ENCODE measurements at regions not wholly inside any gene's neighbourhood (a gene's known extent, or its start where the extent isn't known, plus 50 kb on each side); places are given as distances from the start of the nearest gene placed in this dataset.
"Not testable (repeated sequence)": the region's sequence is repeated elsewhere in the genome, so short reads cannot be mapped to it uniquely, and the experiment has no call there.

DNA sequence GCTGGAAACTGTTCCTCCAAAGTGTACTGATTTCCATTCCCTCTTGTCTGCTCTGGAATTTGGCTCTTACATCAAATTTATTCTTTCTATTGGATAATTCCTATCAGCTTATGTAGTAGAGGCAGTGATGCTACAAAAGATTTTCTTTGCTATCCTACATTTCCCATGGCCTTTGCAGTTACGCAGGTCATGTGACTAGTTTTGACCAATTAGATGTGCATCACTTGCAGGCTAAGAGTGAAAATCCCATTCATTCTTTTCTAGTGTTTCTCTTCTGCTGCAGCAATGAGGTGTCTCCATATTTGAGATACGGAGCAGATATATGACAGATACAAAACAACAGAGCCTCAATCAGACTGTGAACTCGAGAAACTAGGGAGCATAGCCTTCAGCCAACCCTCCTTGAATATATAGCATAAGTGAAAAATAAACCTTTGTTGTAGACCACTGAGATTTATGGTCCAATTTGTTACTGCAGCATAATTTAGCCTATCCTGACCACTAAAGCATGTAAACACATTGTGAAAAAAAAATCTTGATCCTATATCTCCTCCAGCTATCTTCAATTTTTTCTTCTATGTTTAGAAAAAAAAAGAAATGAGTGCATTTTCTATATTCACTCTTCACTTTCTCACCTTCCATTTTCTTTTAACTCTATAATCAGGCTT is 102.0 kb downstream of the HNMT start:
- no peak overlapping the region for H3K27ac ChIP-seq
- no peaks in the 10 kb centered on the region for H3K27me3 ChIP-seq
- no peaks in the 10 kb centered on the region for H3K36me3 ChIP-seq
- no peak for DNase-seq
- intact Hi-C loops (cut with DNase I; ENCODE audit: low total_unique reads), result no loop called here
- no peaks in the 10 kb centered on the region for H3K9me3 ChIP-seq
- TF ChIP-seq, protein P1, sequence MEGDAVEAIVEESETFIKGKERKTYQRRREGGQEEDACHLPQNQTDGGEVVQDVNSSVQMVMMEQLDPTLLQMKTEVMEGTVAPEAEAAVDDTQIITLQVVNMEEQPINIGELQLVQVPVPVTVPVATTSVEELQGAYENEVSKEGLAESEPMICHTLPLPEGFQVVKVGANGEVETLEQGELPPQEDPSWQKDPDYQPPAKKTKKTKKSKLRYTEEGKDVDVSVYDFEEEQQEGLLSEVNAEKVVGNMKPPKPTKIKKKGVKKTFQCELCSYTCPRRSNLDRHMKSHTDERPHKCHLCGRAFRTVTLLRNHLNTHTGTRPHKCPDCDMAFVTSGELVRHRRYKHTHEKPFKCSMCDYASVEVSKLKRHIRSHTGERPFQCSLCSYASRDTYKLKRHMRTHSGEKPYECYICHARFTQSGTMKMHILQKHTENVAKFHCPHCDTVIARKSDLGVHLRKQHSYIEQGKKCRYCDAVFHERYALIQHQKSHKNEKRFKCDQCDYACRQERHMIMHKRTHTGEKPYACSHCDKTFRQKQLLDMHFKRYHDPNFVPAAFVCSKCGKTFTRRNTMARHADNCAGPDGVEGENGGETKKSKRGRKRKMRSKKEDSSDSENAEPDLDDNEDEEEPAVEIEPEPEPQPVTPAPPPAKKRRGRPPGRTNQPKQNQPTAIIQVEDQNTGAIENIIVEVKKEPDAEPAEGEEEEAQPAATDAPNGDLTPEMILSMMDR (IDR thresholded peaks at IDR 0.05), result no peak
- no peak for TF ChIP-seq POLR2A (IDR thresholded peaks at IDR 0.05)
- H3K4me3 ChIP-seq, result no peak overlapping the region
- H3K4me1 ChIP-seq, result no peaks in the 10 kb centered on the region

DNA sequence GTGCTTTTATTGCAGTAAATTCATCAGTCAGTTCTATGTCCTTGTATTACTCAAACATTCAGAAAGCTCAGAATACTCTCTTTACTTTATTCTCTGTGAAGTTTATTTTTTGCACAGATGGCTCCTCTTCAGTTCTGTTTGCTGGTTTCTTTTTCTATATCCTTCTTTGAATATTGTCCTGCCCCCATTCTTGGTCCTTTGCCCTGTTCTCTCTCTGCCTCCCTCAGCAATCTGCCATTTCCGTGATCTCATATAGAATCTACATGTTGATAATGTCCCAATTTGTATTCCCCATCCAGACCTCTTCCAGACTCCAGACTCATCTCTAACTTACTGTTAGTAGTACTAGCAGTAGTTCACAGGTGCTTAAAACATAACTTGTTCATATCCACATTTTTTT is 102.6 kb downstream of the HNMT start:
- Histone ChIP-seq H3K9me3 (no peaks in the 10 kb centered on the region), H3K27me3 (no peaks in the 10 kb centered on the region), H3K4me3 (no peak overlapping the region), H3K27ac (no peak overlapping the region), H3K36me3 (no peaks in the 10 kb centered on the region), H3K4me1 (no peaks in the 10 kb centered on the region)
- DNase-seq, result no peak
- intact Hi-C loops (cut with DNase I; ENCODE audit: low total_unique reads), result no loop called here
- TF ChIP-seq POLR2A (IDR thresholded peaks at IDR 0.05), result no peak
- TF ChIP-seq, protein P1 (IDR thresholded peaks at IDR 0.05), result no peak

DNA sequence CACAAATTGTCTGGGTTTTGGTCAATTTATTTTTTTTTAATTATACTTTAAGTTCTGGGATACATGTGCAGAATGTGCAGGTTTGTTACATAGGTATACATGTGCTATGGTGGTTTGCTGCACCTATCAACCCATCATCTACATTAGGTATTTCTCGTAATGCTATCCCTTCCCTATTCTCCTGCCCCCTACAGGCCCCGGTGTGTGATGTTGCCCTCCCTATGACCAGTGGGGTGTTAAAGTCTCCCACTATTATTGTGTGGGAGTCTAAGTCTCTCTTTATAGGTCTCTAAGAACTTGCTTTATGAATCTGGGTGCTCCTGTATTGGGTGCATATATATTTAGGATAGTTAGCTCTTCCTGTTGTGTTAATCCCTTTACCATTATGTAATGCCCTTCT is 104.4 kb downstream of the HNMT start:
- DNase-seq; intact Hi-C loops (cut with DNase I; ENCODE audit: low total_unique reads): not testable (repeated sequence)

DNA sequence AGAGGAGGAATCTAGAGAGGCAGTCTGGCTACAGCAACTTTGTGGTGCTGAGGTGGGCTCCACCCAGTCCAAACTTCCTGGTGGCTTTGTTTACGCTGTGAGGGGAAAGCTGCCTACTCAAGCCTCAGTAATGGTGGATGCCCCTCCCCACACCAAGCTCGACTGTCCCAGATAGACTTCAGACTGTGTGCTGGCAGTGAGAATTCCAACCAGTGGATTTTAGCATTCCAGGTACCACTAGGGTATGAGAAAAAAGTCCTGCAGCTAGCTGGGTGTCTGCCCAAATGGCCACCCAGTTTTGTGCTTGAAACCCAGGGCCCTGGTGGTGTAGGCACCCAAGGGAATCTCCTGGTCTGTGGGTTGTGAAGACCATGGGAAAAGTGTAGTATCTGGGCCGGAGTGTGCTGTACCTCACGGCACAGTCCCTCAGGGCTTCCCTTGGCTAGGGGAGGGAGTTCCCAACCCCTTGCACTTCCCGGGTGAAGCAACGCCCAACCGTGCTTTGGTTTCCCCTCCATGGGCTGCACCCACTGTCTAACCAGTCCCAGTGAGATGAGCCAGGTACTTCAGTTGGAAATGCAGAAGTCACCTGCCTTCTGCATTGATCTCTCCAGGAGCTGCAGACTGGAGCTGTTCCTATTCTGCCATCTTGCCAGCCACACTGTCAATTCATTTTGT is 106.9 kb downstream of the HNMT start:
- H3K4me3 ChIP-seq; DNase-seq; H3K9me3 ChIP-seq; H3K27ac ChIP-seq; H3K36me3 ChIP-seq; H3K27me3 ChIP-seq; H3K4me1 ChIP-seq; intact Hi-C loops (cut with DNase I; ENCODE audit: low total_unique reads): not testable (repeated sequence)

More for the DNA sequence above, 104.4 kb downstream of the HNMT start:
- not testable (repeated sequence) for H3K4me3 ChIP-seq, H3K4me1 ChIP-seq, H3K36me3 ChIP-seq, H3K27me3 ChIP-seq, H3K27ac ChIP-seq, H3K9me3 ChIP-seq

DNA sequence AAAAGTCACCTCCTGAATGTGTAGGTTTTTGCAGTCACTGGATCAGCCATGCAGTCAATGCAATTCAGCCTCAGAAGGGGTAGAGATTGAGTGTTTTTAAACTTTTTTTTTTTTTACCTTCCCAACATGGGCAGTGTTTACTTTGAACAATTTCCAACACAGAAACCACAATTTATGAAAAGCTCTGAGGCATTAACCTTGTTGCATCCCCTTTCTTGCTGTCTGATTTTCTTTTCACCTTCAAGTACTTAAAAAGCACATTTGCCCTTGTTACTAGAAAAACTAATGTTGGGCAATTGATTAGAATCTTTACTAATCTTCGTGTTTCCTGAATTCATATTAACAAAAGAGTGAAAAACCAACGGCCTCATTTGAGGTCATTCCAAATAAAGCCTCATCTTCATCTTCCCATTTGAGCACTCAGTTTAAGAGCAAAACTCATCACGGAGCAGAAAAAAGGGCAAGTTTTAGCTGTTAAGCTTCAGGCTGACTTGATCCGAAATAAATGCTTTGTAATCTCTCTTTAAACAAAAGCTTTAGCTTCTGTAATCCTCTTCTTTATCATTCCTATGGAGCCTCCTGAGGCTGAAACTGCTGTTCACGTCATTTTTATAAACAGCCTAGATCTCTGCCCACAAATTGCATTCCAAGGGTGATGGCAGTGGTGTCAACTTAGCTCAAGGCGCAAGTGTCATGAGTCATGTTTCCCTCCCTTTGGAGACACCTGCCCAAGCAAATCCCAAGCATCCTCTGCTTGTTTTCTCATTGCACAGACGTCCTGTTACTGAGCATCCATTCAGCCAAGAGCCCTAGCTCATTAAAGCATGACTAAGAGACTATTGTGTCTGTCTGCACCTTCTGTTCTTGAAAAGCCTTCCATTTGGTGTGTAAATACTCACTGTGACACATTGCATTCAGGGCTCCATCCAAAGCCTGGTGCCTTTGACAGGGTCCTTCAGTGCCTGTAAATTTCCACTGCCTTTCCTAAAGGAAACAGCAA is 107.7 kb downstream of the HNMT start:
- no peaks in the 10 kb centered on the region for H3K36me3 ChIP-seq
- intact Hi-C loops (cut with DNase I; ENCODE audit: low total_unique reads), result no loop called here
- no peak overlapping the region for H3K4me3 ChIP-seq
- no peaks in the 10 kb centered on the region for H3K9me3 ChIP-seq
- H3K4me1 ChIP-seq, result no peaks in the 10 kb centered on the region
- TF ChIP-seq, protein P1 (IDR thresholded peaks at IDR 0.05), result no peak
- TF ChIP-seq POLR2A (IDR thresholded peaks at IDR 0.05), result no peak
- H3K27ac ChIP-seq, result no peak overlapping the region
- H3K27me3 ChIP-seq, result no peaks in the 10 kb centered on the region
- no peak for DNase-seq

DNA sequence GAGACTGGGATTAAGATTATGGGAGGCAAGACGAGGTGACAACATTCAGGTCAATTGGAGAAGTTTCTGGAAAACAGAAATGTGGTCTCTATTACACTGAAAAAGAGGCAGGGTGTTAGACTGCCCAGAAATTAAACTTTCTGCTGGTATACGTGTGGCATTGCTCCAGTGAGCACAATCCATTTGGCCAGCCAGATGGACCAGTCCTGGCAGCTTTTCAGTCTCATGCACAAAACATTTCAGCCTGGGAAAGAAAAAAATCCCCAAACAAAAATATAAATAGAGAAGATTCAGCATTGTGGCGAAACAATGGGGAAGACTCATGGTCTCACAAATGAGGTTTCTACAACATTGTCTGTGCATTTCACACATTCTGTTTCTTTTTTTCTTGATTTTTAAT is 113.9 kb downstream of the HNMT start:
- DNase-seq, result no peak
- H3K4me1 ChIP-seq, result no peaks in the 10 kb centered on the region
- intact Hi-C loops (cut with DNase I; ENCODE audit: low total_unique reads), result no loop called here

More for the DNA sequence above, 113.9 kb downstream of the HNMT start:
- no peaks in the 10 kb centered on the region for H3K36me3 ChIP-seq
- TF ChIP-seq POLR2A (IDR thresholded peaks at IDR 0.05), result no peak
- TF ChIP-seq, protein P1 (IDR thresholded peaks at IDR 0.05), result no peak
- no peak overlapping the region for H3K27ac ChIP-seq
- no peaks in the 10 kb centered on the region for H3K9me3 ChIP-seq
- H3K27me3 ChIP-seq, result no peaks in the 10 kb centered on the region
- H3K4me3 ChIP-seq, result no peak overlapping the region

All from uterus (tissue), 3 donors.